Sigmoid colon (tissue), 4 donors: ENCODE measurements at regions not wholly inside any gene's neighbourhood (a gene's known extent, or its start where the extent isn't known, plus 50 kb on each side); places are given as distances from the start of the nearest gene placed in this dataset.

ENCODE experiments used
- EP300 ChIP-seq, 4 donors: sonication (generic); formaldehyde crosslinking; IDR thresholded peaks; one replicate each; pipeline ENCODE4 v1.6.1; 2017; ENCODE audit warnings: antibody characterized with exemption in 4 of 4
- POLR2A ChIP-seq, 2 donors: fragments of 450-650 bp; IDR thresholded peaks; one replicate each; pipeline ENCODE4 v1.6.1; 2016; ENCODE audit warnings: antibody characterized with exemption in 2 of 2, mild to moderate bottlenecking in 2 of 2, moderate library complexity in 2 of 2
- TF ChIP-seq, protein P1 (sequence below), 4 experiments: fragments of 450-650 bp in 3 of 4; fragments of 200-600 bp in 1 of 4; IDR thresholded peaks; one replicate each; pipeline ENCODE4 v1.5.1; 2016 to 2019; ENCODE audit warnings: antibody characterized with exemption in 4 of 4, mild to moderate bottlenecking in 3 of 4, moderate library complexity in 2 of 4

DNA sequence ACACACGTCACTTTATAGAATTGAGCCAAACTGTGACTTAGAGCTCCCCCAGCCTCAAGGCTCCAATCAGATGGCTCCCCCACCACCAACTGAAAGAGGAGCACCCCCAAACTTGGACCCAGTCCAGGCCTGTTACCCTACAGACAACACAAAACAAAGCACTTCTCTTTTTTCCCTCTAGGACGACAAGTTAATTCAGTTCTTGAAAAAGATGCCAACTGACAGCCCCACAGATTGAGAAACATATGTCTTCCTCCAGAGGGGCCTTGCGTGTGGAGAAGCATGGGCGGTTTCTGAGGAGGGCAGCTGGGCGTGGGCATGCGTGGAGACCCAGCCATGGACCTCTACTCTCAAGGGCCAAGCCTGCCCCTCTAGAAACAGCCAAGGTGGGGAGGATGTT is 229.5 kb downstream of the SHQ1 start:
- TF ChIP-seq, protein P1, sequence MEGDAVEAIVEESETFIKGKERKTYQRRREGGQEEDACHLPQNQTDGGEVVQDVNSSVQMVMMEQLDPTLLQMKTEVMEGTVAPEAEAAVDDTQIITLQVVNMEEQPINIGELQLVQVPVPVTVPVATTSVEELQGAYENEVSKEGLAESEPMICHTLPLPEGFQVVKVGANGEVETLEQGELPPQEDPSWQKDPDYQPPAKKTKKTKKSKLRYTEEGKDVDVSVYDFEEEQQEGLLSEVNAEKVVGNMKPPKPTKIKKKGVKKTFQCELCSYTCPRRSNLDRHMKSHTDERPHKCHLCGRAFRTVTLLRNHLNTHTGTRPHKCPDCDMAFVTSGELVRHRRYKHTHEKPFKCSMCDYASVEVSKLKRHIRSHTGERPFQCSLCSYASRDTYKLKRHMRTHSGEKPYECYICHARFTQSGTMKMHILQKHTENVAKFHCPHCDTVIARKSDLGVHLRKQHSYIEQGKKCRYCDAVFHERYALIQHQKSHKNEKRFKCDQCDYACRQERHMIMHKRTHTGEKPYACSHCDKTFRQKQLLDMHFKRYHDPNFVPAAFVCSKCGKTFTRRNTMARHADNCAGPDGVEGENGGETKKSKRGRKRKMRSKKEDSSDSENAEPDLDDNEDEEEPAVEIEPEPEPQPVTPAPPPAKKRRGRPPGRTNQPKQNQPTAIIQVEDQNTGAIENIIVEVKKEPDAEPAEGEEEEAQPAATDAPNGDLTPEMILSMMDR (IDR thresholded peaks at IDR 0.05) = no peak
- TF ChIP-seq EP300 (IDR thresholded peaks at IDR 0.05) (no peak), POLR2A (IDR thresholded peaks at IDR 0.05) (no peak)
